ENCODE measurements at regions not wholly inside any gene's neighbourhood (a gene's known extent, or its start where the extent isn't known, plus 50 kb on each side); places are given as distances from the start of the nearest gene placed in this dataset.
"Not testable (repeated sequence)": the region's sequence is repeated elsewhere in the genome, so short reads cannot be mapped to it uniquely, and the experiment has no call there.

DNA sequence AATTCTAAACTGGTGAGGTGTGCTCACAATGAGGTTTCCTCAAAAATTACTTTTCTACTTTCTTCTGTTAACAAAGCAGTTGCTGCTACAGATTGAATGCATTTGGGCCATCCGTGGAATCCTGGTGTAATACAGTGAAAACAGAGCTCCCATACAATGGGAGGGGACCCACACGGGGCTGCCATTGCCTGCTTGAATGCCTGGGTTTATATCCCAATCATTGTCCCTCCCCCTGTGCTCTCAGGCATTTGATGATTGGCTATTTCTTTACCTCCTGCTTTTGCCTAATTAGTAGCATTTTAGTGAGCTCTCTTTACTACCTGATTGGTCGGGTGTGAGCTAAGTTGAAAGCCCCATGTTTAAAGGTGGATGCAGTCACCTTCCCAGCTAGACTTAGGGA is 52.9 kb upstream of the CSF1 start:
- DNase-seq: not testable (repeated sequence)

DNA sequence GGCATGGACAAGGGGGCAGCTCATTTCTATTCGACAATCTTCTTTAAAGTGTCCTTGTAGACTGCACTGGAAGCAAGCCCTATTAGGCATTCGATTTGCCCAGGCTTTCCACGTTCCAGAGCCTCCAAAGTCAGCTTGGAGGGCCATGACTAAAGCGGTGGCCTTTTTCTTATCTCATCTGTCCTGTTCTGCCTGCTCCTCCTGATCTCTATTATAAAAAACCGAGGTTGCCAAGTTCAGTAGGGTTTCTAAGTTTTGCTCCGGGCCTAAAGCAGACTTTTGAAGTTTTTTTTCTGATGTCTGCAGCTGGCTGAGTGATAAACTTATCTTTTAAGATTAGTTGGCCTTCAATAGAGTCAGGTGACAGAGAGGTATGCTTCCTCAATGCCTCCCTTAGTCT is 54.7 kb upstream of the CSF1 start:
- not testable (repeated sequence) for DNase-seq

DNA sequence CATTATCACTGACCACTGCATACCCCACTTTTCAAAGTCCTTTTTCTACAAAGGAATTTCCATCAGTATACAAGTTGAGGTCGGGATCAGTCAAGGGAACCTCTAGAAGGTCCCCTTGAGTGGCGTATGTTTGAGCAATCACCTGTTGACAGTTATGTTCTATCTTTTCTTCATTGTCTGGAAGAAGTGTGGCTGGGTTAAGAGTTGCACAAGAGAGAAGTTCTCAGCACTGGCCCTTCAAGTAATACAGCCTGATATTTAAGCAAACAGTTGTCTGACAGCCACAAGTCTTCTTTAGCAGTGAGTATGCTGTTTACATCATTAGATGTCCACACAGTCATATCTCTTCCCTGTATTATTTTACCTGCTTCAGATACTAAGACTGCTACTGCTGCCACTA is 56.7 kb upstream of the CSF1 start:
- DNase-seq: not testable (repeated sequence)

DNA sequence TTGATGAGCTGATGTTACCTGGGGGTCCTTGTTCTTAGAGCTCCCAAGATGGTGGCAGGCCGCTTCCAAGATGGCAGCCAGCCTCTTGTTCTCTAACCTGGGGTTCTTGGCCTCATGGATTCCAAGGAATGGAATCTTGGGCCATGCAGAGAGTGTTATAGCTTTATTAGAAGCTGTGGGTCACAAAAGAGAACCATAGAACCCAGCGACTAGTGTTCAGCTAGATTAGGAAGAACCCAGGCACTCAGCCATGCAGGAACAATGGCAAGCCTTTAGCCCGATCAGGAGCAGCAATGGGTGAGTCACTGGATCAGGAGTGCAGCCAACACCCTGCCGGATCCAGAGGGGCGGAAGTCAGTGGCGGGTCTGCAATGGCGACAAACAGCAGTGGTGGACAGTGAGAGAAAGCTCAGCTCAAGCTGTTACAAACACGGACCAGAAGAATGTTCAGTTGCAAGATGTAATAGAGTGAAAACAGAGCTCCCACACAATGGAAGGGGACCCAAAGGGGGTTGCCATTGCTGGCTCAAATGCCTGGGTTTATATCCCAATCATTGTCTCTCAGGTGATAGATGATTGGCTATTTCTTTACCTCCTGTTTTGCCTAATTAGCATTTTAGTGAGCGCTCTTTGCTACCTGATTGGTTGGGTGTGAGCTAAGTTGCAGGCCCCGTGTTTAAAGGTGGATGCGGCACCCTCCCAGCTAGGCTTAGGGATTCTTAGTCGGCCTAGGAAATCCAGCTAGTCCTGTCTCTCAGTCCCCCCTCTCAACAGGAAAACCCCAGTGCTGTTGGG is 58.2 kb upstream of the CSF1 start:
- DNase-seq: not testable (repeated sequence)

DNA sequence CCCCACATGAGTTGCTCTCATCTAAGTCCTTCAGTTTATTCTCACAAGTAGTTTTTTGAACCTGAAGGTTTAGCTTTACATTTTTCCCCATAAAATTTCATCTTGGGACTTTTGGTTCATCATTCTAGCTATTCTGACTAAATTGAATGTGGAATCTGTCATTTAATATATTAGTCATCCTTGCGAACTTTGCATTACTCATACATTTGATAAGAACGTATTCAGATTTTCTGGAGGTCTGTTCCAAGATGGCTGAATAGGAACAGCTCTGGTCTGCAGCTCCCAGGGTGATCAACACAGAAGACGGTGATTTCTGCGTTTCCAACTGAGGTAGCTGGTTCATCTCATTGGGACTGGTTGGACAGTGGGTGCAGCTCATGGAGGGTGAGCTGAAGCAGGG is 59.8 kb upstream of the CSF1 start:
- DNase-seq: no peak

DNA sequence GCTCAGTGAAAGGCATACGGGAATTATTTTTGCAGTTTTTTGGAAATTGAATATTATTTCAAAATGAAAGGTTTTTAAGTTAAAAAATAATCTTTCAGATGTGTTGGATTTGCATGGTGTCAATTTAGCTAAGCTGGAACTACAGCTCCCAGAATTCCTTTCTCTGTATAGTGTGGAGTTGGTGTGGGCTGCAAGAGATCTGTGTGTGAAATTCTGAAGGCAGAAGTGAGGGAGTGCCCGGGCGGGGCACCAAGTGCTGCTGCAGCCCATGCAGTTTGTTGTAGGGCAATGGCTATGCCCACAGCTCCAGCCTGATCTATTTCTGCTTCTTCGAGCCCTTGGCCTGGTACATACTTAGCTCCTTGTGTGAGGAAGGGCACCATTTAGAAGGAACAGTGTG is 60.5 kb upstream of the CSF1 start:
- no peak for DNase-seq

DNA sequence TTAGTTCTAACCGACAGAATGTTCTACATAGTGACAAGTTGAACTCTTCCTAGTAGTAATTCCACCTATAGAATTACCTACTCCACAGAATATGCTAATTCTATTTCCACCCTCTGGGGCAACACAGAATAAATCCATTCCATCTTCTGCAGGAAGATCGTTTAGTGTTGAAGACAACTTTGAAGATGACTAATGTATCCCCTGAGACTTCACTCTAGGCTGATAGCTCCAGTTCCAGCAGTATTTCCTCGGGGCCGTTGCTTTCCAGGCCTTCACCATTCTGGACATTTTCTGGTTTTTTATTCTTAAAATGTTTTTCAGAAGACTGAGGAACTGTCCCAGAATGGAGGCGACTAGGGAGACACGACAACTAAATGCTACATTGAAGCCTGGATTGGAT is 61.0 kb upstream of the CSF1 start:
- DNase-seq: no peak

DNA sequence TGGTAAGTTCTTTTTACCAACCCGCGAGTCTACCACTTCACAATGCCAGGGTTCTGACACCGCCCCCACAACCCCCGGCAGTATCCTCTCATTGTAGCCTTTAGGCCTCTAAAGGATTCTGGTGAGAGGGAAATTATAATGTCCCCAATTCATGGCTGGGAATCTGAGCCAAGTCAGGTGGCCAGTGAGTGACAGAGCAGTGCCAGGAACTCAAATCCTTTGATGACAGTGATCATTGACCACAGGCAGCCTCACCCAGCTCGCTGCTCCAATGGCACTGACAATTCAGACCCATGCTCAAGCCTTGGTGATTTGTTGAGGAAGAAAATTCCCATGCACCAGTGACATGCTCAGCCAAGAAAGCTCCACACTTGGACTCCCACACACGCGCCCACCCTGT is 63.4 kb upstream of the CSF1 start:
- no peak for DNase-seq

DNA sequence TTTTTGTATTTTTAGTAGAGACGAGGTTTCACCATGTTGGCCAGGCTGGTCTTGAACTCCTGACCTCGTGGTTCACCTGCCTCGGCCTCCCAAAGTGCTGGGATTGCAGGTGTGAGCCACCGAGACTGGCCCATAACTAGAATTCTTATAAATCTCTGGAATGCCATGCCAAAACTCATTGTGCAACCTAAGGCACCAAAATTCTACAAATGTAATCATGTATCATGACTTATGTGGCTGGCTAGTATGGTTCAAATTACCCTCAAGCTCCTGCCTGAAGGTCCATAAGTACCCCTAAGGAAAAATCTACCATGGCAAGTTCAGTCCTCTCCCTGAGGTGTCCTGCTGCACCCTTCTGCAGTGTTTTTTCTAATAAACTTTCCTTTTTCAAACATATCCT is 63.8 kb upstream of the CSF1 start:
- no peak for DNase-seq

DNA sequence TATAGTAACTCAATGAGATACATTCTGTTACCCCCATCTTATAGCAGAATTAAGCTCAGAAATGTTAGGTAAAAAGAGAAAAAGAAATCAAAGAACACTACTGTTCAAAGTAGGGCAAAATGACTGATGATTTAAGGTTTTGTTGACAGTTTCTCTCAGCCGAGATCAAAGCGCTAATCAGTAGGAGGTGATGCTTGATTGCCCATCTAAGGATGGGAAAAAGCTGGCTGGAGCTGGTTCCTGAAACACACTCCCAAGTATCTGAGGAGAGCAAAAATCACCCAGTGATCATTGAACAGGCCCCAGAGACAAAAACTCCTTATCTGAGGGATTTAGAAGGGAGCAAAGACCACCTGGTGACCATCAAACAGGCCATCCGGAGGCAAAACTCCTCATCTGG is 64.5 kb upstream of the CSF1 start:
- DNase-seq: peak; percentile 62

DNA sequence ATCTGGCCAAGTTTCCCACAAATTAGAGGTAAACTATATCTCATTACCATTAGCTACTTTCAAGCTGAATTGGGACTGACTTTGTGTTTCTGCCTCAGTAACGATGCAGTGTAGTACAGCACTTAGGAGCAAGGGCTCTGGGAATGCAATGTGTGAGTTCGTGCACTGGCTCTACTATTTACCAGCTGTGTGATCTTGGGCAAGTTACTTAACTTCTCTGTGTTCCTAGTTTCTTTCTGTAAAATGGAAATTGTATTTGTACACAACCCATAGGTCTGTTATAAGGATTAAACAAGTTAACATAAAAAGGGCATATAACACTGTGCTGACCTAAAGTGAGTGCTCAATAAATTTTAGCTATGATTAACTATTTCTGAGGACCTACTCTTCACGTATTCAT is 65.0 kb upstream of the CSF1 start:
- no peak for DNase-seq

DNA sequence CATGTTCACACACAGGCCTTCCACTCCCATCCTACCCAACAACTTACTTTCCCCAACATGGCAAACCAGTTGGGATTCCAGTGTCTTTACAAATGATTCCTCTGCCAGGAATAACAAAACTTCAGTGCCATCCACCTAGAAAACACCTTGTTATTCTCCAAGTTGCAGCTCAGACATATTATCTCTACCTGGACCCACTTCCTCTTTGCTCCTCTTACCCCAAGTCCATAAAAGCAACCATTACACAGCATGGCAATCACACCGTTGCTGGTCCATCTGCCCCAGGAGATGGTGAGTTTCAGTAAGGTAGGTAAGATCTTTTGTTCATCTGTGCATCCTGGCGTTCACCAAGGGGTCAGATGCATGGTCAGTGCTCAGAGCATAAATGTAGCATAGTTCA is 66.0 kb upstream of the CSF1 start:
- DNase-seq: no peak

DNA sequence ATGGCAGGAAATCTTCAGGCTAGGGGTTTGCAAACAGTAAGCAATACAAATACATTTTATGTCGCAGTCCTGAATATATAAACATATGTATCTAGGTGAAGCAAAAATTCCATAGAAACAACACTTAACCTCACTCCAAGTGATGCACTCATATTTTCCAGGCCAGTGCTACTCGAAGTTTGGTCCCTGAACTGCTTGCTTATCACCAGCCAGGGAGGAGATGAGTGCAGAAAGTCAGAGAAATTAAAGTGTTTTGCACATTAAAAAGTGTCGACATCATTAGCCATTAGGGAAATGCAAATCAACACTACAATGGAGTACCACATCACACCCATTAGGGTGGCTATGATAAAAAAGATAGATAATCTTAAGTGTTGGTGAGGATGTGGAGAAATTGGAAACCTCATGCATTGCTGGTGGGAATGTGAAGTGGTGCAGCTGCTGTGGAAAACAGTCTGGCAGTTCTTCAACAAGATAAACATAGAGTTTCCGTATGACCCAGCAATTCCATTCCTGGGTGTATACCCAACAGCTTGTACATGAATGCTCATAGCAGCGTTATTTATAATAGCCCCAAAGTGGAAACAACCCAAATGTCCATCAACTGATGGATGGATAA is 70.5 kb upstream of the CSF1 start:
- DNase-seq: no peak

DNA sequence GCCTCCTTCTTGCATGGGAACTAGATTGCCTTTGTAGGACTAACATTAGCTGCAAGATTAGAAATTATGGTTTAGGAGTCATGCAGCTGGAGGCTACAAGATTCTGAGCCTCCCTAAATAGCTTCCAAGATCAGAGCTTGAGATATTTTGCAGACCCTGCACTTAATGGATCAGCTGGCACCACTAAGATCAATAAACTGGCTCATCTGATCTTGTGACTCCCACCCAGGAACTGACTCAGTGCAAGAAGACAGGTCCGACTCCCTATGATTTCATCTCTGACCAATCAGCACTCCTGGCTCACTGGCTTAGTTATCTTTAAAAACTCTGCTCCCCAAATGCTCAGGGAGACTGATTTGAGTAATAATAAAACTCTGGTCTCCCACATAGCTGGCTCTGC is 71.4 kb upstream of the CSF1 start:
- DNase-seq: not testable (repeated sequence)

DNA sequence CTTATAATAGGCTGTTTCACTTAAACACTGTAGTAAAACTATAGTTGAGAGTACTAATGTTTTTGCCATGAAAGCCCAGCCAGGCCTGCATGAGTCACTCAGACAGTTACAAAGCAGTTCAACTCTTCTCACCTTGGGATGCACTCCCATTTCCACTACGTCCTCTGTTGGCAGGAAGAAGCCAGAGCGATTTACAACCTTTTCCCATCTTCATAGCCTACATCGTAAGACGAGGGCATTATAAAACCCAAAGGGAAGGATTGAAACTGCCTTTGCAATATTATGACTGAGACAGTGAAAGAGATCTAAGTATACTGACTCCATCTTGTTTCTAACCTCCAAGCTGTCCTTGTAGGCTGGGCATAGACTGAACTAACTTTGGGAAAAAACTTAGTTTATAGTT is 71.8 kb upstream of the CSF1 start:
- DNase-seq: no peak

DNA sequence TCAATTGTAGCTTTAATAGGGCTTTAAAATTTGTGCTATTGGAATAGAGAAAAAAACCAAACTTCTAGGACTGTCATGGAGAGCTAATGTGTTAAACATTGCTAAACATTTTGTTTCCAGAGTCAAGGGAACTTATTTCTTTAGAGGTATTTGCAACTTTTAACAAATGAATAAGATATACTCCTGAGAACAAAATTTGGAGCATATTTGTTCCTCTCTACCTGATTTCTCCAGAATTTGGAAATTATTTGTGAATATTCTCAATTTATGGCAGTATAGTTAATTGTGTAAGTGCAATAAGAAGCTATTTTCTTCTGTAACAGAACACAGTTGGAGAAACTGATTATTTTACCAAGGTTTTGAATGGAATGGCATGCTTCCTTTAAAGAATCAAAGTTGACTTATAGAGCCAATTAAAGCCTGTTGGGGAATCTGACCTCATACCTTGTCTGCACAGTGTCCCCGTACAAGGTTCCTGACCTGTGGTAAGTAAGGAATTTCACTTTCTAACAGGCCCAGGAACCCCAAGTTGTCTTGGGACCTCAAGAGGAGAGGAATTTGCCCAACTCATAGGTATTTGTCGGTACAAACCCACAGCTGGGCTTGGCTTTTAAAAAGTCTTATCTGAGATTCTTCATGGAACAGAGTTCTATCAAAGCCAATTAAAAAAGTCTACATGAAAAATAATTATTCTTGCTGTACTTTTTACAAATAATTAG is 72.6 kb upstream of the CSF1 start:
- no peak for DNase-seq

DNA sequence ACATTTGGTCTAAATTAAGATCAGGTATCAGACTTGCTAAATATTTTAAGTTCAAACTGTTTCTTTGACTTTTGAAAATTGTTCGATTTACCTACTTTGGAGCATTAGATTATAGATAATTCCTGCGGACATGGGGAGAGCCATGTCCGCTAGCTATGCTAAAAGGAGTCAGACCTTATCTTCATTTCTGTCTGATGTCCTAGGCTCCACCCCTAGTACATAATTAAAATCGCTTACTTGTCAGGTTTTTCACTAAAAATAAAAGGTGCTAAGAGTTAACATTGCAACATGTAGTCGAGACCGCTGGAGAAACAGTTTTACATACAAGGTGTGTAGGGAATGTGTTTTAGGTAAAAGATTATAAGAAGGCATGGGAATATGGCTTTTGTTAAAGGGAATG is 71.9 kb upstream of the EPS8L3 start:
- not testable (repeated sequence) for DNase-seq

DNA sequence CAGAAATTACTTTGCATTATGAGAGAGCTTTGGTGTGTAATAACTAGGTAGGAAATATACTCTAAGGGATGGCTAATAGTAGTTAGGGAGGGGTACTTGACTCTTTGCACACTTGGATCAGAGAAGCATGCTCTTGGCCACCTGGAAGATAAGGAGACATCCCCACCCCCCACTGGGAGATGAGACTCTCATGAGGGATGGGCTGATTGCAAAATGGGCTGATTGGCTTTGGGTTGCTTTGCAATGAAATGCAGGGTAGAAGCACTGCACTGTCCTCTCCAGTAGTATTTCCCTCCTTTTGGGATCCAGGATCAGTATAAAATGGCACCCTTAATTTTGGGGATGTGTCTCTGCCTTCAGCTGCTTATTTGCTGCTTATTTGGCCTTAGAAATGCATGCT is 71.2 kb upstream of the EPS8L3 start:
- no peak for DNase-seq

DNA sequence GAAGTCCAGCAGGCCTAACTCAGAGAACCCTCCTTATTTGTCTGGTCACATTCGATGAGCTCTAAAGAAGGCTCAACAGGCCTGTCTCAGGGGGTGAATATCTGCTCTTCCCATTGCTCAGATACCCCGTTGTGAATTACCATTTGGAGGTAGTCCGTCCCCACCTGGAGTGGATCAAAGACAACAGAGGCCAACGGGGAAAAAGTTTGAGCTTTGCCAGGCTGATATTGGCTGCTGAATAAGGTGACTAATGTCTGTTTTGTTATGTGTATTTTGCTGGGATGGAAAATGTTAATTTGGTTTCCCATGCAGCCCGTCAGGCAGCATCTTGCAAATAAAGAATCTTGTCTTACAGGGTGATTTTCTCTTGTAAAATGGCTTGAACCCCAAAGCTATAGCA is 69.2 kb upstream of the EPS8L3 start:
- no peak for DNase-seq

DNA sequence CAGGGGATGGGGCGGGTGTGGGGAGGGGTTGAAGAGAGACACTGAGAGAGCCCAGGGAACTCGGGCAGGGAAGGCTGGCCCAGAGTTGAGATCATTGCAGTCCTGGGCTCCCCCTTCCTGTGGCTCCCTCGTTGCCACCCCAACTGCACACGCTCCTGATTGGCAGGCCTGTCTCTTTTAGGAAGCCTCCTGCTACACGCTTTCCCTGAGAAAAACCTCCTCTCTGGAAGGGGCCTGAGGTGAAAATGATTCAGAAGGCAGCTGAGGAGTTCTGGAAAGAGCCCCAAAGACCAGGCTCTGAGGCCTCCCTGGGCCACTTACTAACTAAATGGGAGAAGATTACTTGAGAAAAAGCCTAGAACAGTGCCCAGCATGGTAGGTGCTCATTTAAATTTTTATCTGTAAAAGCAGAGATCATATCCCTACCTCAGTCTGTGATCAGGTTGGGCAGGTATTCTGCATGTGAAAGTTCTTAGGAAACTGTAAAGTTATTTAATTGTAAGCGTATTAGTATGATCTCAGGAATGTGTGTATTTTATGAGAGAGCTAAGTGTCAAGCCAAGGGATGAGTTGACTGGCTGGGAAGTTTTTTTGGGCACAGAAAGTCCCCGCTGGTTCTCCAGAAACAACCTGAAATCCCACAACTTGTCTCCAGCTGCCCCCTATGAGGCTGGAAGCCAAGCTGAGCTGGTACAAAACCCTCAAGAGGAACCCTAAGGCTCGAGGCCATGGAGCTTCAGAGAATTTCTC is 65.2 kb upstream of the EPS8L3 start:
- no peak for DNase-seq

DNA sequence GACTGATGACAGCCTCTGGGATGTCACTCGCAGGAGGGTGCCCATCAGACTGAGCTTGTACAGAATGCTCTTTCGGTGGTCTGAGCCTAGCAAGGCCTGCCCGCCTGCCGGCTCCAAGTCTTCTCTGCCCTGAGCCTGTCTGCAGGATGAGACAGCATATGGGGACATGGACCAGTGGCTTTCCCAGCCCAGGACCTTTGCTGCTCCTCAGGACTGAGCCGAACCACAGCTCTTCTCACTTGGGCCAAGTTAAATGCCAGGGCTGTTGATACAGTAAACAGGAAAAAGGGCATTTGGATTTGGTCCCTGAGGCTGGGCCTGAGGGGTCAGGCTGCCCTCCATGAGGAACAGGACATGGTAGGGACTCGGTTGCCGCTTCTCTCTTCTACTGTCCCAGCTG is 64.3 kb upstream of the EPS8L3 start:
- DNase-seq: no peak

DNA sequence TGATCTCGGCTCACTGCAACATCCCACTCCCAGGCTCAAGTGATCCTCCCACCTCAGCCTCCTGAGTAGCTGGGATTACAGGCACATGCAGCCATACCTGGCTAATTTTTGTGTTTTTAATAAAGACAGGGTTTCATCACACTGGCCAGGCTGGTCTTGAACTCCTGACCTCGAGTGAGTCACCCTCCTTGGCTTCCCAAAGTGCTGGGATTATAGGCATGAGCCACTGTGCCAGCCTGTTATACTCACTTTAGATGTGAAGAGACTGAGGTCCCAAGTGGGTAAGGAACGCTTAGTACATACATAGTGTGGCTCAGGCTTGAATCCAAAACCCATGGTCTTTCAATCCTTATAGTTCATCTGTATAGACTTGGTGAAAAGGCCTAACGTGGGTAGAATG is 63.7 kb upstream of the EPS8L3 start:
- DNase-seq: no peak

DNA sequence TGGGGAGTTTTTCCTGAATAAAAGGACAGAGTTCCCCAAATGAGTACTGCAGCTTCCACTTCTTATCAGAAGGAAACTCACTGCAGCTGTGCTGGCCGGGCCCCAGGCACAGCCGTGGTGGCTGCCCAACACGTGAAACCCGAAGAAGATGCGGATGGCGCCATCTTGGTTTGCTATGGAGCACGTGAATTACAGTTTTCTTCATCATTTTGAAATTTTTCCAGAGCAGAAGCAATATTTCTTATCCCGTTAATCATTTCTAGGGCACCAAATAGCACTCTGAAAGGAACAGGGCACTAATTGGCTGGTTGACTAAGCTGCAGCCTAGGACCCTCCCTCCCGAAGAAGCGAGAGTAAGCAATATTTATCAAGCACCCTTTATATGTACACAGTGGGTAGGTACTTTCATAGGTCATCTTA is 63.2 kb upstream of the EPS8L3 start:
- DNase-seq: no peak

DNA sequence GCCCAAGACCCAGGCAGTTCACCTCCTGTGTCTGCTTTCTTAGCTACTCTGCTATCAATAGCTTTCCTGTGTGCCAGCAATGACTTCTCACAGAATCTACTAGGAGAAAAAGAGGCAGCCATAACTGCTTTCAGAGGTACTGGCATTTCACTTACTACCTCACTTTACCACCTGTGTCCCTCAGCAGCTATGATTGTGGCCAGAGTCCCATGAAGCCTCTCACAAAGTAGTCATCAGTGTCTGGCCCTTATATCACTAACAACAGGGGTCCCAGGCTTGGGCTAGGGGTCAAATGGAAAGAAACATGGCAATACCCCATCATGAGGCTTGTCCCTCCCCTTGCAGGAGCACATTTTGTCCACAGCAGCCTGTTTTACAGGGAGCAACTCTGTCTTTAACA is 62.7 kb upstream of the EPS8L3 start:
- DNase-seq: no peak
